ENCODE measurements at regions not wholly inside any gene's neighbourhood (a gene's known extent, or its start where the extent isn't known, plus 50 kb on each side); places are given as distances from the start of the nearest gene placed in this dataset.

GRCh38 chr5:86557920-86558319 lies 59.8 kb upstream of the COX7C start:
- no peak for TF ChIP-seq CTCF (IDR thresholded peaks at IDR 0.05; ENCODE audit: poor library complexity)
- TF ChIP-seq EZH2 (IDR thresholded peaks at IDR 0.05; ENCODE audit: borderline replicate concordance) = no peak
